Activated T-helper 2 cell treated with anti-CD3 and anti-CD28 coated beads, Interferon-gamma antibody, Interleukin-2, Interleukin-4, amounts not matched to agents 10 μg/mL and 5 μg/mL and 100 μg/mL, durations not matched to agents 14 hours and 24 hours and 36 hours (primary cell): ENCODE measurements at regions not wholly inside any gene's neighbourhood (a gene's known extent, or its start where the extent isn't known, plus 50 kb on each side); places are given as distances from the start of the nearest gene placed in this dataset.

Experiments
- DNase-seq: peaks from one replicate; pipeline ENCODE4 v3.0.0; 2021; ENCODE audit warnings: low spot score
- H3K27ac Mint-ChIP-seq: one replicate; pipeline ENCODE4 v1.8.0; 2021; ENCODE audit warnings: mixed read lengths
- H3K27me3 Mint-ChIP-seq: one replicate; pipeline ENCODE4 v1.8.0; 2021; ENCODE audit warnings: low read depth, mixed read lengths
- H3K36me3 Mint-ChIP-seq: one replicate; pipeline ENCODE4 v1.8.0; 2021; ENCODE audit warnings: low read depth, mixed read lengths
- H3K4me1 Mint-ChIP-seq: one replicate; pipeline ENCODE4 v1.8.0; 2021; ENCODE audit warnings: low read depth, mixed read lengths
- H3K4me3 Mint-ChIP-seq: one replicate; pipeline ENCODE4 v1.8.0; 2021; ENCODE audit warnings: low read depth, mild to moderate bottlenecking, moderate library complexity, mixed read lengths
- H3K9me3 Mint-ChIP-seq: one replicate; pipeline ENCODE4 v1.8.0; 2021; ENCODE audit warnings: mixed read lengths
- intact Hi-C: fragments of 100-400 bp; cut with micrococcal nuclease; formaldehyde crosslinking; loops from one replicate; pipeline ENCODE4 v1.15.1; 2023

DNA sequence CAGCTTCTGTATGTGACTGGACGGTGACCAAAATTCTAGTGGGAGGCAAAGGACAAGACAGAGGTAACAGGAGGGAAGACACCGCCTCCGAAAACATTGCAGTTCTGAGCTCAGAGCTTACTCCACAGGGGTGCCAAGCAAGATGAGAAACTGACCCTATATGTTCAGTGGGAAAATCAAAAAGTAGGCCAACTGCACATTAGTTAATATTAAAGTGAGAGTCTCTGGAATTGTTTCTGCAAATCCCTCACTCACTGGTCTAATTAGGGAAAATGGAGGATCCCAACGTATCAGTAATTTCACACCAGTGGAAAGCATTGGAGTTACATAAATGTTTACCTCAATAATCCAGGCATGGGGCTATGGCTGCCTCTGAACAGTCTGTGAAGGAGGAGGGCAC lies 313.3 kb upstream of the KCNH8 start:
- Mint-ChIP-seq H3K36me3 (no peaks in the 10 kb centered on the region), H3K9me3 (no peaks in the 10 kb centered on the region), H3K27me3 (no peaks in the 10 kb centered on the region), H3K4me1 (peaks cover 22% of the 10 kb centered on the region), H3K27ac (no peak overlapping the region), H3K4me3 (no peak overlapping the region)
- no peak for DNase-seq
- intact Hi-C loops = no loop called here

DNA sequence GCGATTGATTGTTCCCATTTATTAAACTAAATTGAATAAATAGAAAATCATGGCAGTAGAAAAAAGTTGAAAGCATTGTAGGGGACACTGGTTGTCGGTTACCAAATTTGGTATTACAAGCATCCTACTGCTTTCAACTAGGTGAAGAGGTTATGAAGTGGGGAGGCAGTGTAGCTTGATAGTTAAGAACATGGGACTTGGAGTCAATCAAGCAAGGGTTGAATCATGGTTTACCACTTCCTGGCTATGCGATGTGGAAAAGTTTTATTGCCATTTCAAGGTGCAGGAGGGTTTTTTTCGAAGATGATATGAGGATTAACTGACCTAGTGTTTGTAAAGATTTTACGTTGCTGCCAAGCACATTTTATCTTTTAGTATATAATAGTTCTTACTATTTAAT lies 318.2 kb upstream of the KCNH8 start:
- H3K27ac Mint-ChIP-seq = peak overlapping the region; percentile 35
- H3K36me3 Mint-ChIP-seq = no peaks in the 10 kb centered on the region
- DNase-seq = no peak
- H3K4me1 Mint-ChIP-seq = peaks cover 22% of the 10 kb centered on the region
- no peaks in the 10 kb centered on the region for H3K9me3 Mint-ChIP-seq
- no peaks in the 10 kb centered on the region for H3K27me3 Mint-ChIP-seq
- no peak overlapping the region for H3K4me3 Mint-ChIP-seq
- intact Hi-C loops = loop anchor here (1.0 kb wide), 1 partner anchor 40 kb away; no protein-coding TSS in a partner anchor

DNA sequence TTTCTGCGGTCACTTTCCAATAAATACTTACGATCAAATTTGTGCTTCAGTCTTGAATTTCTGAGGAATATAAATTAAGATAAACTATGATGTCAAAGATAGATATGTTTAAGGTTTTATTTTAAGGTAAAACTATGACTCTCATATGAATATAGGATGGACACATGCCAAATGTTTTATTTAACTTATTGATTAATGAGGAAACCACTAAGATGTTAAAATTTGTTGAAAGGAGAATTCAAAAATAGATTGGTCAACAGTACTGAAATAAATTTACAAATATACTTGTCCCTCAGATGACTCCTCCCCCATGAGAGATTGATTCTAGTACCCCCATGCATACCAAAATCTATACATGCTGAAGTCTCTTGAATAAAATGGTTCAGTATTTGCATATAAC lies 319.7 kb upstream of the KCNH8 start:
- no peak for DNase-seq
- Mint-ChIP-seq H3K36me3 (no peaks in the 10 kb centered on the region), H3K4me1 (peaks cover 22% of the 10 kb centered on the region), H3K4me3 (no peak overlapping the region), H3K9me3 (no peaks in the 10 kb centered on the region), H3K27ac (no peak overlapping the region), H3K27me3 (no peaks in the 10 kb centered on the region)
- intact Hi-C loops = loop anchor here (5.0 kb wide), 1 partner anchor 159 kb away; no protein-coding TSS in a partner anchor

GRCh38 chr3:18827664-18828063 lies 320.6 kb upstream of the KCNH8 start:
- Mint-ChIP-seq H3K27ac (no peak overlapping the region), H3K4me3 (no peak overlapping the region), H3K36me3 (no peaks in the 10 kb centered on the region), H3K27me3 (no peaks in the 10 kb centered on the region), H3K9me3 (no peaks in the 10 kb centered on the region), H3K4me1 (peaks cover 22% of the 10 kb centered on the region)
- intact Hi-C loops = loop anchor here (5.0 kb wide), 1 partner anchor 160 kb away; no protein-coding TSS in a partner anchor
- DNase-seq = no peak

GRCh38 chr3:18825665-18826064 lies 322.6 kb upstream of the KCNH8 start:
- intact Hi-C loops = loop anchor here (2.0 to 5.0 kb wide), 2 partner anchors 35 to 162 kb away; no protein-coding TSS in a partner anchor
- DNase-seq = no peak
- Mint-ChIP-seq H3K27me3 (no peaks in the 10 kb centered on the region), H3K9me3 (no peaks in the 10 kb centered on the region), H3K36me3 (no peaks in the 10 kb centered on the region), H3K4me3 (no peak overlapping the region), H3K4me1 (peaks cover 19% of the 10 kb centered on the region), H3K27ac (no peak overlapping the region)

DNA sequence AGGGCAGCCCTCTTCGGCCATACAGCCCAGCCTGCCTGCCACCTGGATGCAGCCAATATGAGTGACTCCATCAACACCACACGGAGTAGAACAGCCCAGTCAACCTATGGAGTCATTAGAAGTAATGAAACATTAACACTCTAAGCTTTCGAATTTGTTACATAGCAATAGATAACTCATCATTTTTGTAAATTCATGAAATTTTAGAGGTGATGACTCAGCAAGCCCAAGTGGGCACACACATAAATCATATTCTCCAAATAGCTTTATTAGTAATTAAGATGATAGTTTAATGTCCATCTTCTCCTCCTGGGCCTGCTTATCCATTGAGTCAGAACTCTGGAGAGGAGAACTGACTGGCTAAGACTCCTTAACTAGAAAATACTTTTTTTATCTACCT lies 335.0 kb upstream of the KCNH8 start:
- no peaks in the 10 kb centered on the region for H3K36me3 Mint-ChIP-seq
- intact Hi-C loops = no loop called here

DNA sequence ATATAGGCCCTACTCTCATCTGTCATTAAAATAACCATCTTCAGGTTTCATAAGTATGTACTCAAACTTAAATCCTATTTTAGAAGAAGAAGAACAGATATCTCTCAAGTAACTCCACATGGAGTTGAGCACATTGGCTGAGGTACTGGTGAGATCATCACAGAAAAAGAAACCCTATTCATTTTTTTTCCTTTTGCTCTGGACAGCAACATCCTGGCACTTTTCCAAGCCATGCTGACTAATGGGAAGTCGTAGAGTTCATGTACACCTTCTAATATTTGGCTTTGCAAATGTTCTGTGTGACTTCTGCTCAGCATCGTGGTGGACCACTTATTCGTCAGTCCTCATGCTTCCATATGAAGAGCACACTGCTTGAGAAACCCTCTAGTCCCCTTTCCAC lies 336.0 kb upstream of the KCNH8 start:
- Mint-ChIP-seq H3K4me1 (peaks cover 12% of the 10 kb centered on the region), H3K9me3 (no peaks in the 10 kb centered on the region), H3K4me3 (no peak overlapping the region), H3K27ac (no peak overlapping the region), H3K27me3 (no peaks in the 10 kb centered on the region), H3K36me3 (no peaks in the 10 kb centered on the region)
- intact Hi-C loops = no loop called here
- no peak for DNase-seq

More for the DNA sequence above, 335.0 kb upstream of the KCNH8 start:
- Mint-ChIP-seq H3K9me3 (no peaks in the 10 kb centered on the region), H3K27ac (no peak overlapping the region), H3K4me3 (no peak overlapping the region), H3K27me3 (no peaks in the 10 kb centered on the region), H3K4me1 (peaks cover 10% of the 10 kb centered on the region)
- no peak for DNase-seq

DNA sequence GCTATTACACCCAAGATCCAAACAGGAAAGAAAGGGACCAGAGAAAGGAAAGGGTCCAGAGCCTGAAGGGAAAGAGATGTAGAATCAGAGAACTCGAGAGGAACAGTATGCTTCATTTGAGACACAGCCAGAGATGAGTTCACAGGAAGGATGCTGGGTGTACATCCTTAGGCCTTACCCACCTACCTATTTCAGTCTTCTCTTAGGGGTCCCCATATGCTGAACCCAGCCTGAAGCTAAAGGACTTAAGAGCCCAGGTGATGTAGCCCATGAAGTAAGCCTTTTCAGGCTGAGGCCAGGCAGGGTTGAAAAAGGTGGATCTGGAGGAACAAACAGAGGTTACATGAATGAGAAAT lies 338.0 kb upstream of the KCNH8 start:
- no peak for DNase-seq
- H3K27me3 Mint-ChIP-seq = no peaks in the 10 kb centered on the region
- no peak overlapping the region for H3K4me3 Mint-ChIP-seq
- peak overlapping the region; percentile 34 for H3K27ac Mint-ChIP-seq
- H3K4me1 Mint-ChIP-seq = peaks cover 13% of the 10 kb centered on the region
- no peaks in the 10 kb centered on the region for H3K9me3 Mint-ChIP-seq
- intact Hi-C loops = no loop called here
- H3K36me3 Mint-ChIP-seq = no peaks in the 10 kb centered on the region

GRCh38 chr3:18809640-18810305 lies 338.5 kb upstream of the KCNH8 start:
- Mint-ChIP-seq H3K4me1 (peaks cover 13% of the 10 kb centered on the region), H3K27me3 (no peaks in the 10 kb centered on the region), H3K4me3 (no peak overlapping the region), H3K27ac (peak overlapping the region; percentile 34), H3K36me3 (no peaks in the 10 kb centered on the region), H3K9me3 (no peaks in the 10 kb centered on the region)
- no peak for DNase-seq
- intact Hi-C loops = no loop called here

DNA sequence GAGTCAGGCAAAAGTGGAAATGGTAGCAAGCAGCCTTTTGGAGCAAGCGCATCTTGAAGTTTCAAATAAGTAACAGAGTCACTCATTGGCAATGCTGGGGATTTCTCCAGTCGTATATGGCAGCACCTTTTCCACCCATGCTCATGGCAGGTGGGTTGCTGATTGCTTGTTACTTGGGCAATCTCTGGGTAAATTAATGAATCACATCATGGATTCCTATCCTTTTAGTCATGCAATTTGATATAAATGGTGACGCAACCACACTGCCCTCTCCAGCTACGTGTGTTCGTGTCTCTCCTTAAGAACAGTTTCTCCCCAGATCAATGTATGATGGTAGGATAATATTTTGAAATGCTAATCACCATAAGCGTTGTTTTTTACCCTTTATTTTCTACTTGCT lies 339.9 kb upstream of the KCNH8 start:
- H3K27ac Mint-ChIP-seq = no peak overlapping the region
- H3K36me3 Mint-ChIP-seq = no peaks in the 10 kb centered on the region
- H3K9me3 Mint-ChIP-seq = no peaks in the 10 kb centered on the region
- intact Hi-C loops = no loop called here
- no peak overlapping the region for H3K4me3 Mint-ChIP-seq
- H3K27me3 Mint-ChIP-seq = no peaks in the 10 kb centered on the region
- H3K4me1 Mint-ChIP-seq = peaks cover 13% of the 10 kb centered on the region
- no peak for DNase-seq

- intact Hi-C loops = no loop called here
- Mint-ChIP-seq H3K9me3 (no peaks in the 10 kb centered on the region), H3K4me3 (no peak overlapping the region), H3K27ac (no peak overlapping the region), H3K4me1 (peaks cover 13% of the 10 kb centered on the region), H3K36me3 (no peaks in the 10 kb centered on the region), H3K27me3 (no peaks in the 10 kb centered on the region)
- no peak for DNase-seq
These were observed 340.7 kb upstream of the KCNH8 start for GRCh38 chr3:18807593-18807992.

DNA sequence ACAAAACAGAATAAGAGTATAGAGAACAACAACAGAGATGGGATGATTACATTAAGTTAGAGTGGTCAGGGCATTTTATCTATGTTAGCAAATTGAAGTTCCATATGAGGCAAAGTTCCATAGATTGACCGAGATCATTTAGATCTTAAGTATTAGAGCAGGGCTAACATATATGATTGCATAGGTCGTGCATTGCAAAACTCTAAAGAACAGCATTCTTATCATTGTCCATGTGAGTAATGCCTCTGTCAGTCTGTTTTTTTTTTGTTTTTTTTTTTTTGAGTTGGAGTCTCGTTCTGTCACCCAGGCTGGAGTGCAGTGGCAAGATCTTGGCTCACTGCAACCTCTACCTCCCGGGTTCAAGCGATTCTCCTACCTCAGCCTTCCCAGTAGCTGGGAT lies 341.7 kb upstream of the KCNH8 start:
- DNase-seq = no peak
- intact Hi-C loops = no loop called here
- H3K4me3 Mint-ChIP-seq = no peak overlapping the region
- no peak overlapping the region for H3K27ac Mint-ChIP-seq
- no peaks in the 10 kb centered on the region for H3K27me3 Mint-ChIP-seq
- peaks cover 13% of the 10 kb centered on the region for H3K4me1 Mint-ChIP-seq
- no peaks in the 10 kb centered on the region for H3K36me3 Mint-ChIP-seq
- no peaks in the 10 kb centered on the region for H3K9me3 Mint-ChIP-seq

DNA sequence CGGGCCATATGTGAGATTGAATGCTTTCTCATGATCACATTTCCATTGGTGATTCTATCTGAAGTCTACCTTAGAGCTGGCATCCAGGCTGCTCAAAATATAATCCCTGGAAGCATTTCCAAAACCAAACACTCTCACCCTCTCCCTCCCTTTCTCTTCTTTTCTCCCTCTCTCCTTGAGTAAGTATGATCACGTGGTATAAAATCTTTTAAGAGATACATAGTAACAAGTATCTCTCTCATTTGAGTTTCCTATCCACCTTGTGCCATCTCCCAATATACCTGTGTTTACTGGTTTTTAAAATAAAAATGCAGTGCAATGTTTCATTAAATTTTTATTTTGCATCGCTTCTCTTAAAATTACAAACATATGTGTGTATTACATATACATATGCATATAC lies 350.9 kb upstream of the KCNH8 start:
- H3K4me1 Mint-ChIP-seq = peaks cover 2% of the 10 kb centered on the region
- H3K36me3 Mint-ChIP-seq = no peaks in the 10 kb centered on the region
- intact Hi-C loops = no loop called here
- no peak for DNase-seq
- no peak overlapping the region for H3K4me3 Mint-ChIP-seq
- no peaks in the 10 kb centered on the region for H3K9me3 Mint-ChIP-seq
- no peaks in the 10 kb centered on the region for H3K27me3 Mint-ChIP-seq
- H3K27ac Mint-ChIP-seq = no peak overlapping the region

- Mint-ChIP-seq H3K4me1 (peaks cover 2% of the 10 kb centered on the region), H3K9me3 (no peaks in the 10 kb centered on the region), H3K4me3 (no peak overlapping the region), H3K27me3 (no peaks in the 10 kb centered on the region), H3K27ac (no peak overlapping the region), H3K36me3 (no peaks in the 10 kb centered on the region)
- intact Hi-C loops = no loop called here
- DNase-seq = no peak
These were observed 353.2 kb upstream of the KCNH8 start for GRCh38 chr3:18795078-18795477.
